NCI-H526 treated with DMSO at 0.1 percent for 48 hours (cell line): ENCODE measurements at regions not wholly inside any gene's neighbourhood (a gene's known extent, or its start where the extent isn't known, plus 50 kb on each side); places are given as distances from the start of the nearest gene placed in this dataset.
"Not testable (repeated sequence)": the region's sequence is repeated elsewhere in the genome, so short reads cannot be mapped to it uniquely, and the experiment has no call there.

Experiments
- DNase-seq: peaks from one replicate; lab custom pipeline; 2025; lab: John Stamatoyannopoulos, UW

- DNase-seq = no peak
Measured at GRCh38 chr6:155595284-155595683, 139.6 kb upstream of the NOX3 start.

- no peak for DNase-seq
Measured at GRCh38 chr6:155591741-155592140, 136.1 kb upstream of the NOX3 start.

GRCh38 chr6:155589190-155589589, 133.6 kb upstream of the NOX3 start:
- no peak for DNase-seq

- no peak for DNase-seq
Measured at GRCh38 chr6:155587817-155588216, 132.2 kb upstream of the NOX3 start.

GRCh38 chr6:155586090-155586489, 130.5 kb upstream of the NOX3 start:
- no peak for DNase-seq

- no peak for DNase-seq
Measured at GRCh38 chr6:155584006-155584405, 128.4 kb upstream of the NOX3 start.

GRCh38 chr6:155582016-155582991, 126.7 kb upstream of the NOX3 start:
- DNase-seq = no peak

- DNase-seq = no peak
Measured at GRCh38 chr6:155580904-155581303, 125.3 kb upstream of the NOX3 start.

- DNase-seq = no peak
Measured at GRCh38 chr6:155578251-155578650, 122.6 kb upstream of the NOX3 start.

GRCh38 chr6:155561966-155562364, 106.3 kb upstream of the NOX3 start:
- no peak for DNase-seq

GRCh38 chr6:155561257-155561965, 105.8 kb upstream of the NOX3 start:
- DNase-seq = no peak

- no peak for DNase-seq
Measured at GRCh38 chr6:155549928-155550327, 94.3 kb upstream of the NOX3 start.

- no peak for DNase-seq
Measured at GRCh38 chr6:155549028-155549798, 93.6 kb upstream of the NOX3 start.

- DNase-seq = no peak
Measured at GRCh38 chr6:155548576-155548975, 92.9 kb upstream of the NOX3 start.

GRCh38 chr6:155544677-155545076, 89.0 kb upstream of the NOX3 start:
- no peak for DNase-seq

- DNase-seq = no peak
Measured at GRCh38 chr6:155543166-155543847, 87.7 kb upstream of the NOX3 start.

GRCh38 chr6:155542036-155542435, 86.4 kb upstream of the NOX3 start:
- DNase-seq = no peak

GRCh38 chr6:155538708-155539390, 83.2 kb upstream of the NOX3 start:
- no peak for DNase-seq

GRCh38 chr6:155534678-155535077, 79.0 kb upstream of the NOX3 start:
- no peak for DNase-seq

GRCh38 chr6:155530219-155530834, 74.7 kb upstream of the NOX3 start:
- peak; percentile 69 for DNase-seq

- not testable (repeated sequence) for DNase-seq
Measured at GRCh38 chr6:155529814-155530213, 74.2 kb upstream of the NOX3 start.
